ENCODE measurements at regions not wholly inside any gene's neighbourhood (a gene's known extent, or its start where the extent isn't known, plus 50 kb on each side); places are given as distances from the start of the nearest gene placed in this dataset.
"Not testable (repeated sequence)": the region's sequence is repeated elsewhere in the genome, so short reads cannot be mapped to it uniquely, and the experiment has no call there.

- no peak for DNase-seq (ENCODE audit: low spot score)
Observed at GRCh38 chr5:19064094-19064493, 923.9 kb downstream of the CDH18 start.

DNA sequence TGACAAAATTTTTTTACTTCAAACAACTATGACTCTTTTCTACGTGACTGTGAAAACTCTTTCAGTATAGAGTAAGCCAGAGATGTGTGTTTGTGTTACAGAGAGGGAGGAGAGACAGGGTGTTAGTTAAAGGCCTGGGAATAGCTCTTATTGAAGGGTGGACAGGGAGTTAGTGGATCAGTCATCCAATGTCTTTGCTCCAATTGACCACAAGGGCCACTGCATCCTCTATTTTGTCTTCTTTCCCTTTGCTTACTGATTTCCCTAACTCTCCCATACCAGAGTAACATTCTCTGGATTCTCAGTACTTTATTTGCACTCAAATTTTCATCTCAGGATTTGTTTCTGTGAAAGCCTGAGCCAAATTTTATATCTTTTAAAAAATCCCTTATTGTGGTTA is 920.3 kb downstream of the CDH18 start:
- DNase-seq (ENCODE audit: low spot score): no peak

DNA sequence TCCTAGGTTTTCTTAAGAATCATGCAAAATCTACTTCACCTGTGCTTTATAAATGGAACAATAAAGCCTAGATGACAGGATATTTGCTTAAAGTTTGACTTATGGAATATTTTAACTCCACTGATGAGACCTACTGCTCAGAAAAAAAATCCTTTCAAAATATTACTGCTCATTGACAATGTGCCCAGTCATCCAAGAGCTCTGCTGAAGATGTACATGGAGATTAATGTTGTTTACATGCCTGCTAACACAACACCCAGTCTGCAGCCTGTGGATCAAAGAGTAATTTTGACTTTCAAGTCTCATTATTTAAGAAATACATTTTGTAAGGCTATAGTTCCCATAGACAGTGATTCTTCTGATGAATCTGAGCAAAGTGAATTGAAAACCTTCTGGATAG is 889.6 kb downstream of the CDH18 start:
- DNase-seq (ENCODE audit: low spot score): no peak

DNA sequence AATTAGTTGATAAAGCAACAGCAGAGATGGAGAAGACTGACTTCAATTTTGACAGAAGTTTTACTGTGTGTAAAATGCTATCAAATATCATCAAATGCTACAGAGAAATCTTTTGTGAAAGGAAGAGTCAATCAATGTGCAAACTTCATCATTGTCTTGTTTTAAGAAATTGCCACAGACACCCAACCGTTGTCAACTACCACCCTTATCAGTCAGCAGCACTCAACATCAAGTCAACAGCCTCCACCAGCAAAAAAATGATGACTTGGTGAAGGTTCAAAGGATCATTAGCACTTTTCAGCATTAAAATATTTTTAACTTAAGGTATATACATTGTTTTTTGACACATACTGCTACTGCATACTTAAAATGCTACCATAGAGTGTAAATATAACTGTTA is 888.8 kb downstream of the CDH18 start:
- DNase-seq (ENCODE audit: low spot score): no peak

DNA sequence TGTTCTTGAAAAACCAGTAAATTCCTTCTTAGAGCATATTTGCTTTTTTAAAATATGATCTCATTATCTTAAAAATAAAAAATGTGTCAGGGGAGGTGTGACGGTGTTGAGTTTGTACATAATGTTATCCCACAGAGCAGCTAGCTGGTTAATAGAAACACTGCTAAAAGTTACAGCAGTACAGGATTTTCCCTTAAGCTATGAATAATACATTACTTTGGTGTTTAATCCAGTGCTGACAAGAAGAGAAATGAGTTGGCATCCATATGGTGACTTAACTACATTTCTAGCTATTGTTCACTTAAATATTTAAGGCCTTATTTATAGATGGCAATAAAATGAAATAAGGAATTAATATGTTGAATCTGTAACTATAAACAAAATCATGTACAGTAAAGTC is 883.1 kb downstream of the CDH18 start:
- no peak for DNase-seq (ENCODE audit: low spot score)

DNA sequence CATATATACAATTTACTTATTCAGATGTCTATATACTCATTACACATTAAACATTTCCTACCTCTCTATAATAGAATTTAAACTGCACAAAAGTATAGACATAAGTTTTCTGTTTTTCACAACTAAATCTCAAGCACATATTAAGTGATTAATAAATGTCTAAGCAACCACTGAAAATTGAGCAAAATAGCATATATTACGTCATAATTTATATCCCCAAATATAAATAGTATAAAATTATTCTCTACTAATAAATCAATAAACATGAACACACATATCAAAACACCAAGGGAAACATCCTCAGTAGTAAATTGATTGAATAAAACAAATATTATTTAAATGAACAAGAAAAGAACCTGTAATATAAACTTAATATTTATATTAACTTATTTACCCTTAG is 865.1 kb downstream of the CDH18 start:
- DNase-seq (ENCODE audit: low spot score): no peak

- no peak for DNase-seq (ENCODE audit: low spot score)
Observed at GRCh38 chr5:19125956-19126713, 861.9 kb downstream of the CDH18 start.

DNA sequence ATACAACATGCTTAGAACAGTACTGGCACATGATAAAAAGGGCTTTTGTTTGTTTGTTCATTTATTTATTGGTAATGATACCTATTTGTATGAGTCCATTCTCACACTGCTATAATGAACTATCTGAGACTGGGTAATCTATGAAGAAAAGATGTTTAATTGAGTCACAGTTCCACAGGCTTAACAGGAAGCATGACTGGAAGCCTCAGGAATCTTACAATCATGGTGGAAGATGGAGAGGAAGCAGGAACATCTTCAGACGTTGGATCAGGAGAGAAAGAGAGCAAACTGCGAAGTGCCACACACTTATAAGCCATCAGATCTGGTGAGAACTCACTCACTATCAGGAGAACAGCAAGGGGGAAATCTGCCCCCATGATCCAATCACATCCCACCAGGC is 847.7 kb downstream of the CDH18 start:
- DNase-seq (ENCODE audit: low spot score): no peak

DNA sequence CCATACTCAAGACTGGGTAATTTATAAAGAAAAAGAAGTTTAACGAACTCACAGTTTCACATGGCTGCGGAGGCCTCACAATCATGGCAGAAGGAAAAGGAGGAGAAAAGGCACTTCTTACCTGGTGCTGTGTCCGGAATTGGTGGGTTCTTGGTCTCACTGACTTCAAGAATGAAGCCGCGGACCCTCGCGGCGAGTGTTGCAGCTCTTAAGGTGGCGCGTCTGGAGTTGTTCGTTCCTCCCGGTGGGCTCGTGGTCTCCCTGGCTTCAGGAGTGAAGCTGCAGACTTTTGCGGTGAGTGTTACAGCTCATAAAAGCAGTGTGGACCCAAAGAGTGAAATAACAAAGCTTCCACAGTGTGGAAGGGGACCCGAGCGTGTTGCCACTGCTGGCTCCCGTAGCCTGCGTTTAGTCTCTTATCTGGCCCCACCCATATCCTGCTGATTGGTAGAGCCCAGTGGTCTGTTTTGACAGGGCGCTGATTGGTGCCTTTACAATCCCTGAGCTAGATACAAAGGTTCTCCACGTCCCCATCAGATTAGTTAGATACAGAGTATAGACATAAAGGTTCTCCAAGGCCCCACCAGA is 846.0 kb downstream of the CDH18 start:
- not testable (repeated sequence) for DNase-seq (ENCODE audit: low spot score)

GRCh38 chr5:19142713-19143414 is 845.1 kb downstream of the CDH18 start:
- DNase-seq (ENCODE audit: low spot score): not testable (repeated sequence)

- DNase-seq (ENCODE audit: low spot score): no peak
Observed at GRCh38 chr5:19143935-19144334, 844.1 kb downstream of the CDH18 start.

- DNase-seq (ENCODE audit: low spot score): no peak
Observed at GRCh38 chr5:19169426-19169825, 818.6 kb downstream of the CDH18 start.

DNA sequence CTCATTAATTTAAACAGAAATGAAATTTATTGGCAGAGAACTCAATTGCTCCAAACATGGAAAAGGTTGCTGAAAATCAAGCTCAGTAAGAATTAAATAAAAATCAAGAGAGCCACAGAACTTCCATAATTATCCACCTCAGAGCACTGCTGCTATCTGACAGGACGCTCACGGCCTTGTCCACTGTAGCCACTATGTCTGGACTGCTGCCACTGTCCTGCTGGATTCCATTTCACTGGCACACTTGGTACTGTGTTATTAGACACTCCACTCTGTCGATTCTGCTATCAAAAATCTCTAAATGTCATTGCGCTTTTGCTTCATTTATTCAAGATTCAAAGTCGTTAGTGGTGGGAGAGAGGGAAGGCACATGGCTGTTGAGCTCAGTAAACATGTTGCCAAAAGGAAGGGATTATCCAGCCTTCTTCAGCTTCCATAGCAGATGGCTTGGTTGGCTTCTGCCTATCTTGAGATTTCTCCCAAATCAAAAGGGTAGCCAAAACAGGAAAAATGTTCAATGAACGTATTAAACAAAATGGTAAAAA is 815.0 kb downstream of the CDH18 start:
- DNase-seq (ENCODE audit: low spot score): no peak

DNA sequence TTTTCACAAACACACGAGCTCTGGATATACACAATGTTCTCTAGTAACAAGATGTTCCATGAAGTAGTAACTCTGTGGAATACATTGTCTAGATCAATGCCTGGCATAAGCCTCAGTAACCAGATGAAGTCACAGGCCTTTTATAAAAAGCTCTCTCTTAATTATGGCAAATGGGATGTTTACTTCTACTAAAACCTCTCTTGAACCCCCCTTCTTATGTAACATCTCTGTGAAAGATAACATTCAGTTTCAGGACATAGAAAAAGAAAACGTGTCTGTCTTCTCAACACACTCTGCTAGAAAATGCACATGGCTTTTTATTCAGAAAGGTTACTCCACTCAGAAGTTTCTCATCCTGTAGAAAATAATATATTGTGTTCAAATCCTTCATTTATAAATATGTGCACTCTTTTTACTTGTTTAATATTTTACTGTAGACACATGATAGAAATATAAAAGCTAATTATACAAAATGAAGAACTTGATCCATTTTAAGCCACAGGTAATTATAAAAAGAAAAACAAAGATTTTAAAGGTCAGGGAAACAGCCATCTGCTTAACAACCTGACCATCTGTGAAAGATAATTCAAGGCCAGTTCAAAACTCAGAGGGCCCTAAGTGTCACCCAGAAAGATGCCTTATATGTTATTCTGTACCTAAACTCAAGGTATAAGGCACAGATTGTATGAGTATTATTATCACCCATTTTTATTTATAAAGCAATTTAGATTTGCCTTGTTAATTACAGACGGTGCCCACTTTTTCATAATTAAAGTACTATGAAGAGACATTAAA is 812.0 kb downstream of the CDH18 start:
- no peak for DNase-seq (ENCODE audit: low spot score)

GRCh38 chr5:19179571-19179970 is 808.4 kb downstream of the CDH18 start:
- no peak for DNase-seq (ENCODE audit: low spot score)

DNA sequence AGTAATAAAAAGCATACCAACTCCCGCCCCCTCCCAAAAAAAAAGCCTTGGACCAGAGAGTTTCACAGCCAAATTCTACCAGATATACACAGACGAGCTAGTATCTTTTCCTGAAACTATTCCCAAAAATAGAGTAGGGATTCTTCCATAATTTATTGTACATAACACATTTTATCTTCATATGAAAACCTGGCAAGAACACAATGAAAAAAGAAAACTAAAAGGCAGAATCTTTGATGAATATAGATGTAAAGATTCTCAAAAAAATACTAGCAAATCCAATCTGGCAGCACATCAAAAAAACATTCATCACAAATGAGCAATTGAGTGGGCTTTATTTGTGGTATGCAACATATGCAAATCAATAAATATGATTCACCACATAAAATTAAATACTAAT is 798.8 kb downstream of the CDH18 start:
- DNase-seq (ENCODE audit: low spot score): no peak

- no peak for DNase-seq (ENCODE audit: low spot score)
Observed at GRCh38 chr5:19193631-19194030, 794.4 kb downstream of the CDH18 start.

DNA sequence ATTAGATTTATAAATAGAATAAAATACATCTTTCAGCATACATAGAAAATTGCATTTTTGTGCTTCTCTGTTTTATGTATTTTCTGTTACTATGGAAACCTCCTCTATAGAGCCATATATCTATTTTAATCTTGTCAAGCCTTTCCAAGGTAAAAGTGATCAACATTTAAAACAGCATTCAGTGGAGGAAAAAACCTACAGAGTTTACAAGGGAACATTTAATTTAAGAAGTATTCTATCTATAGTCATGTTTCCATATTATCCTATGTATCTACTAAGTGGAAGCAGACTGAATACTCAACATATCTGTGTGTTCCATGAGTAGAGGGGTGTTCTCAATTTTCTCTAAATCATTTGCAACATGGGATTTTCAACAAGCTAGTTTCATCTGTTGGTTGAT is 791.4 kb downstream of the CDH18 start:
- no peak for DNase-seq (ENCODE audit: low spot score)

DNA sequence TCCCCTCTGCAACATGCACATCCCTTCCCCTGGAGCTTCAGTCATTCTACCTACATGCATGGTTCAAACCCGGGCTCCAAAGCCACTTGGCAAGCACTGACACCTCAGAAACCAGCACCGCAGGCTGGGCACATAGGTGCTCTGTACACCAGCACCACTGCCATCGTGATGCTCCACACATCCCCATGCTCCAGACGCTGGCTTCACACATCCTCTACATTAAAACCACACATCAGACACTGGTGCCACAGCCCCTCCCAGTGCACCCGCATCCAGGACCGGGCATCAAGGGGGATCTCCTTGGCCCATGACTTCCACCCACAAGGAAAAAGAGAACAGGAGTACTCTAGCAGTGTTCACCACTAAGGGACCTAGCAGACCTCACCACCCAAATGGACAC is 787.7 kb downstream of the CDH18 start:
- no peak for DNase-seq (ENCODE audit: low spot score)

DNA sequence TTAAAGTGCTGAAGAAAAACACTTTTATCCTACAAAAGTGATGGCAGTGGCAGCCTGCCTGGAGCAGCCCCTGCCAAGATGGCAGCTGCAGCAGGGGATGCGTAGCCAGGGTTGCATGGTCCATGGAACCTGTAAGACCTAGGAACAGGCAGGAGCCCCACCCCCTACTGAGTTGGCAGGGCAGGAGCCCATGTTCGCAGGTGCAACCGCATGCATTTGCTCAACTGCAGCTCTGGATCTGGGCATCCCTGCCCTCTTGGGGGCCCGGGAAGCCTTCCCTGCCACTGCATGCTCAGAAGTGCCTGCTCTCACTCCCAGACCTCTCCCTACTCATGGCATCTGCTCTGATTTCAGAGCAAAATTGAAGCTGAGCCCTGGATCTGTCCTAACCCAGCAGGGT is 779.6 kb downstream of the CDH18 start:
- DNase-seq (ENCODE audit: low spot score): no peak

- DNase-seq (ENCODE audit: low spot score): no peak
Observed at GRCh38 chr5:19210886-19211285, 777.1 kb downstream of the CDH18 start.

GRCh38 chr5:19229179-19229835 is 758.7 kb downstream of the CDH18 start:
- no peak for DNase-seq (ENCODE audit: low spot score)

Data from GM03348 (cell line).